Mesenchymal stem cell (in vitro differentiated cells and primary cell): ENCODE measurements at regions not wholly inside any gene's neighbourhood (a gene's known extent, or its start where the extent isn't known, plus 50 kb on each side); places are given as distances from the start of the nearest gene placed in this dataset.
A peak's percentile ranks its signal among the peaks of the same experiment; 100 is the strongest.

Source experiments
- DNase-seq: peaks from one replicate; pipeline ENCODE4 v3.0.0-alpha.2; 2013
- H2AFZ ChIP-seq: one replicate; pipeline ENCODE4 v1.6.1; 2013; ENCODE audit warnings: low read depth, mild to moderate bottlenecking, control low read depth, inconsistent platforms, low read length, moderate library complexity
- H2AK5ac ChIP-seq: 2 replicates; pipeline ENCODE4 v1.6.1; 2013; ENCODE audit warnings: low read length, moderate library complexity, mild to moderate bottlenecking, inconsistent platforms; ENCODE audit not compliant: severe bottlenecking
- H2BK120ac ChIP-seq: one replicate; pipeline ENCODE4 v1.6.1; 2013; ENCODE audit warnings: low read depth, mild to moderate bottlenecking, inconsistent platforms, low read length, moderate library complexity
- H2BK12ac ChIP-seq, 2 experiments: one replicate each; pipeline ENCODE4 v1.6.1; 2013; ENCODE audit warnings: inconsistent platforms in 2 of 2, low read length in 2 of 2, mild to moderate bottlenecking in 2 of 2, moderate library complexity in 2 of 2, control low read depth in 1 of 2
- H2BK15ac ChIP-seq: one replicate; pipeline ENCODE4 v1.6.1; 2013; ENCODE audit warnings: mild to moderate bottlenecking, low read depth, inconsistent platforms; ENCODE audit not compliant: poor library complexity, severe bottlenecking
- H2BK5ac ChIP-seq: 2 replicates; pipeline ENCODE4 v1.6.1; 2013; ENCODE audit warnings: low read depth, mild to moderate bottlenecking, low read length, control low read depth, inconsistent platforms; ENCODE audit not compliant: poor library complexity, severe bottlenecking
- H3K14ac ChIP-seq, 2 experiments: one replicate each; pipeline ENCODE4 v1.6.1; 2013; ENCODE audit warnings: inconsistent platforms in 2 of 2, low read length in 2 of 2, control low read depth in 1 of 2, mild to moderate bottlenecking in 1 of 2, moderate library complexity in 1 of 2
- H3K18ac ChIP-seq, 2 experiments: one replicate each; pipeline ENCODE4 v1.6.1; 2013; ENCODE audit warnings: inconsistent platforms in 2 of 2, low read length in 2 of 2, control low read depth in 1 of 2, low read depth in 1 of 2, mild to moderate bottlenecking in 1 of 2
- H3K23ac ChIP-seq, 2 experiments: one replicate each; pipeline ENCODE4 v1.6.1; 2013; ENCODE audit warnings: inconsistent platforms in 2 of 2, low read length in 2 of 2, mild to moderate bottlenecking in 2 of 2, moderate library complexity in 2 of 2, control low read depth in 1 of 2
- H3K27ac ChIP-seq: 2 replicates; pipeline ENCODE4 v1.5.1; 2013; ENCODE audit warnings: mild to moderate bottlenecking, moderate library complexity, low read length, control low read depth, inconsistent platforms; ENCODE audit not compliant: poor library complexity, severe bottlenecking
- H3K27me3 ChIP-seq, 2 experiments: 2 replicates each; pipeline versions ENCODE4 v1.6.1 to v1.7.0; 2013; ENCODE audit warnings: low read length in 2 of 2, mild to moderate bottlenecking in 2 of 2, moderate library complexity in 2 of 2, control low read depth in 1 of 2, inconsistent platforms in 1 of 2; ENCODE audit not compliant: control insufficient read depth in 1 of 2, insufficient read depth in 1 of 2
- H3K36me3 ChIP-seq, 2 experiments: 2 replicates each; pipeline versions ENCODE4 v1.6.1 to v1.7.0; 2013; ENCODE audit warnings: low read length in 2 of 2, control low read depth in 1 of 2, inconsistent platforms in 1 of 2, low read depth in 1 of 2, mild to moderate bottlenecking in 1 of 2; ENCODE audit not compliant: insufficient read depth in 2 of 2, control insufficient read depth in 1 of 2
- H3K4ac ChIP-seq, 2 experiments: one replicate each; pipeline ENCODE4 v1.6.1; 2013; ENCODE audit warnings: inconsistent platforms in 2 of 2, low read length in 2 of 2, mild to moderate bottlenecking in 2 of 2, moderate library complexity in 2 of 2, control low read depth in 1 of 2, low read depth in 1 of 2
- H3K4me1 ChIP-seq: 2 replicates; pipeline ENCODE4 v1.6.1; 2013; ENCODE audit warnings: low read depth, low read length, control low read depth; ENCODE audit not compliant: control insufficient read depth, insufficient read depth
- H3K4me2 ChIP-seq: 2 replicates; pipeline ENCODE4 v1.6.1; 2013; ENCODE audit warnings: low read length, mild to moderate bottlenecking, inconsistent platforms; ENCODE audit not compliant: poor library complexity, severe bottlenecking
- H3K4me3 ChIP-seq, 2 experiments: 2 replicates each; pipeline versions ENCODE4 v1.5.1 to v1.7.0; 2013; ENCODE audit warnings: low read length in 2 of 2, mild to moderate bottlenecking in 2 of 2, control low read depth in 1 of 2, low read depth in 1 of 2; ENCODE audit not compliant: insufficient read depth in 1 of 2
- H3K79me1 ChIP-seq: replicated peaks from 2 replicates; pipeline ENCODE4 v1.6.1; 2013; ENCODE audit warnings: mild to moderate bottlenecking, control low read depth, low read length, inconsistent platforms; ENCODE audit not compliant: poor library complexity, severe bottlenecking
- H3K9ac ChIP-seq: 2 replicates; pipeline ENCODE4 v1.7.0; 2013; ENCODE audit warnings: mild to moderate bottlenecking, low read length, moderate library complexity
- H3K9me3 ChIP-seq: 2 replicates; pipeline ENCODE4 v1.7.0; 2013; ENCODE audit warnings: mild to moderate bottlenecking, low read length; ENCODE audit not compliant: control insufficient read depth
- H4K8ac ChIP-seq: one replicate; pipeline ENCODE4 v1.6.1; 2013; ENCODE audit warnings: inconsistent platforms, mild to moderate bottlenecking, low read length, moderate library complexity
- H4K91ac ChIP-seq: one replicate; pipeline ENCODE4 v1.6.1; 2013; ENCODE audit warnings: mild to moderate bottlenecking, low read length, inconsistent platforms
- WGBS: methylation state at CpG from one replicate; pipeline ENCODE4 v1.1.7; 2013; ENCODE audit warnings: mixed read lengths; 5-methylcytosine and 5-hydroxymethylcytosine counted together

GRCh38 chr13:34868733-34869132, 73.3 kb upstream of the NBEA start:
- Histone ChIP-seq H2BK15ac (no peak overlapping the region), H3K9ac (no peak overlapping the region), H3K36me3 (no peaks in the 10 kb centered on the region), H3K4ac (no peak overlapping the region), H4K8ac (no peak overlapping the region), H3K18ac (no peak overlapping the region), H3K14ac (no peak overlapping the region), H3K27ac (no peak overlapping the region), H2BK120ac (no peak overlapping the region), H3K4me1 (peaks cover 8% of the 10 kb centered on the region), H4K91ac (no peak overlapping the region), H3K27me3 (no peaks in the 10 kb centered on the region), H2AK5ac (no peak overlapping the region), H2BK5ac (no peak overlapping the region), H3K4me3 (no peak overlapping the region), H3K23ac (no peak overlapping the region), H2BK12ac (no peak overlapping the region), H3K9me3 (no peaks in the 10 kb centered on the region), H3K79me1 (no peaks in the 10 kb centered on the region), H3K4me2 (no peak overlapping the region), H2AFZ (no peak overlapping the region)
- WGBS, result 90% methylated on average over 2 of the region's 2 CpGs
- DNase-seq, result no peak

- H2BK120ac ChIP-seq, result no peak overlapping the region
- no peak overlapping the region for H2BK15ac ChIP-seq
- H4K8ac ChIP-seq, result no peak overlapping the region
- no peaks in the 10 kb centered on the region for H3K36me3 ChIP-seq
- 69% methylated on average over 2 of the region's 2 CpGs for WGBS
- H3K79me1 ChIP-seq, result no peaks in the 10 kb centered on the region
- no peak overlapping the region for H3K23ac ChIP-seq
- no peak for DNase-seq
- H3K14ac ChIP-seq, result peak overlapping the region in 1 of 2 experiments; percentile 2
- no peak overlapping the region for H3K9ac ChIP-seq
- H2BK5ac ChIP-seq, result no peak overlapping the region
- H4K91ac ChIP-seq, result peak overlapping the region; percentile 18
- no peak overlapping the region for H3K4me2 ChIP-seq
- no peak overlapping the region for H2BK12ac ChIP-seq
- no peak overlapping the region for H2AK5ac ChIP-seq
- no peak overlapping the region for H3K27ac ChIP-seq
- peaks cover 4% of the 10 kb centered on the region for H3K4me1 ChIP-seq
- H3K27me3 ChIP-seq, result no peaks in the 10 kb centered on the region
- no peak overlapping the region for H2AFZ ChIP-seq
- H3K4me3 ChIP-seq, result no peak overlapping the region
- no peak overlapping the region for H3K4ac ChIP-seq
- H3K9me3 ChIP-seq, result no peaks in the 10 kb centered on the region
- H3K18ac ChIP-seq, result no peak overlapping the region
Measured at GRCh38 chr13:34869696-34870095, 72.4 kb upstream of the NBEA start.

- H3K18ac ChIP-seq, result no peak overlapping the region
- H3K4me3 ChIP-seq, result no peak overlapping the region
Measured at GRCh38 chr13:34878329-34878728, 63.7 kb upstream of the NBEA start.

GRCh38 chr13:34879851-34880250, 62.2 kb upstream of the NBEA start:
- H3K4me2 ChIP-seq, result no peak overlapping the region
- H3K4me1 ChIP-seq, result peaks cover 1% of the 10 kb centered on the region
- DNase-seq, result no peak
- no peak overlapping the region for H3K4me3 ChIP-seq
- H3K27ac ChIP-seq, result no peak overlapping the region
- no peaks in the 10 kb centered on the region for H3K79me1 ChIP-seq
- no peak overlapping the region for H2BK15ac ChIP-seq
- no peak overlapping the region for H2BK120ac ChIP-seq
- H2AK5ac ChIP-seq, result no peak overlapping the region
- no peak overlapping the region for H3K4ac ChIP-seq
- H3K9ac ChIP-seq, result no peak overlapping the region
- no peak overlapping the region for H4K91ac ChIP-seq
- WGBS, result no CpG with 5 or more reads among the region's 1 CpG
- H3K18ac ChIP-seq, result no peak overlapping the region
- no peak overlapping the region for H3K14ac ChIP-seq
- no peaks in the 10 kb centered on the region for H3K36me3 ChIP-seq
- no peak overlapping the region for H2AFZ ChIP-seq
- H2BK12ac ChIP-seq, result no peak overlapping the region
- H3K27me3 ChIP-seq, result no peaks in the 10 kb centered on the region
- no peak overlapping the region for H4K8ac ChIP-seq
- H2BK5ac ChIP-seq, result no peak overlapping the region
- H3K9me3 ChIP-seq, result no peaks in the 10 kb centered on the region
- H3K23ac ChIP-seq, result no peak overlapping the region

More at GRCh38 chr13:34878329-34878728, 63.7 kb upstream of the NBEA start:
- H2AK5ac ChIP-seq, result no peak overlapping the region
- H2AFZ ChIP-seq, result no peak overlapping the region
- H3K9me3 ChIP-seq, result no peaks in the 10 kb centered on the region
- DNase-seq, result no peak
- no peaks in the 10 kb centered on the region for H3K27me3 ChIP-seq
- no peak overlapping the region for H4K8ac ChIP-seq
- H4K91ac ChIP-seq, result no peak overlapping the region
- no peak overlapping the region for H3K27ac ChIP-seq
- H3K4ac ChIP-seq, result no peak overlapping the region
- no peaks in the 10 kb centered on the region for H3K79me1 ChIP-seq
- peaks cover 1% of the 10 kb centered on the region for H3K4me1 ChIP-seq
- no peak overlapping the region for H2BK12ac ChIP-seq
- H3K23ac ChIP-seq, result no peak overlapping the region
- H2BK15ac ChIP-seq, result no peak overlapping the region
- no peak overlapping the region for H2BK5ac ChIP-seq
- H3K36me3 ChIP-seq, result no peaks in the 10 kb centered on the region
- no peak overlapping the region for H3K4me2 ChIP-seq
- H3K14ac ChIP-seq, result no peak overlapping the region
- no peak overlapping the region for H3K9ac ChIP-seq
- H2BK120ac ChIP-seq, result no peak overlapping the region
